Embryonic facial prominence (tissue), 1 donor: ENCODE measurements at regions not wholly inside any gene's neighbourhood (a gene's known extent, or its start where the extent isn't known, plus 50 kb on each side); places are given as distances from the start of the nearest gene placed in this dataset.

Source experiments
- DNase-seq: peaks from one replicate; pipeline ENCODE4 v3.0.0-alpha.2; 2016; ENCODE audit errors: extremely low spot score

GRCh38 chr7:10860516-10860915 is 113.2 kb upstream of the PHF14 start:
- no peak for DNase-seq

GRCh38 chr7:10863476-10863875 is 110.2 kb upstream of the PHF14 start:
- DNase-seq, result no peak

- no peak for DNase-seq
Observed at GRCh38 chr7:10874666-10875065, 99.0 kb upstream of the PHF14 start.

- DNase-seq, result no peak
Observed at GRCh38 chr7:10875080-10875479, 98.6 kb upstream of the PHF14 start.

- no peak for DNase-seq
Observed at GRCh38 chr7:10888861-10889260, 84.8 kb upstream of the PHF14 start.

- DNase-seq, result peak; percentile 29
Observed at GRCh38 chr7:10889266-10889898, 84.3 kb upstream of the PHF14 start.

GRCh38 chr7:10908600-10908999 is 65.1 kb upstream of the PHF14 start:
- DNase-seq, result no peak

- no peak for DNase-seq
Observed at GRCh38 chr7:10910447-10910846, 63.2 kb upstream of the PHF14 start.

GRCh38 chr7:10912077-10912476 is 61.6 kb upstream of the PHF14 start:
- DNase-seq, result no peak

- no peak for DNase-seq
Observed at GRCh38 chr7:10913457-10913856, 60.2 kb upstream of the PHF14 start.

- DNase-seq, result no peak
Observed at GRCh38 chr7:10918093-10918590, 55.5 kb upstream of the PHF14 start.

GRCh38 chr7:10919923-10920322 is 53.7 kb upstream of the PHF14 start:
- no peak for DNase-seq
